ENCODE measurements at regions not wholly inside any gene's neighbourhood (a gene's known extent, or its start where the extent isn't known, plus 50 kb on each side); places are given as distances from the start of the nearest gene placed in this dataset.

DNA sequence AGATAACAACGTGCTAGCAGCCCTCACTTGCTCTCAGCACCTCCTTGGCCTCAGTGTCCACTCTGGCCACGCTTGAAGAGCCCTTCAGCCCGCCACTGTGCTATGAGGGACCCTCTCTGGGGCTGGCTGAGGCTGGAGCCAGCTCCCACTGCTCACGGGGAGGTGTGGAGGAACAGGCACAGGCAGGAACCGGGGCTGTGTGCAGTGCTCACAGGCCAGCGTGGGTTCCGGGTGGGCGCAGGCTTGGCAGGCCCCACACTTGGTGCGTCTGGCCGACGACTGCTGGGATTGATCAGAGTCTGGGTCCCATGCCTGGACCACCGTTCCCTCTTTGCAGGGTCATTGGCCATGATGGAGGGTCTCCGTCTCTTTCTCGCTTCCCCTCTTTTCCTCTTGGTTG, 194.3 kb upstream of the GRAMD2B start:
- ChIA-PET CTCF (no interaction called here), POLR2A (no interaction called here)
- intact Hi-C loops (cut with micrococcal nuclease) (no loop called here), dilution Hi-C loops (cut with MboI; ENCODE audit: extremely low pct_ligation_motif_present, low sequenced_read_pairs) (no loop called here)
- H3K9me1 ChIP-seq (replicated peaks; ENCODE audit: control insufficient read depth, extremely low read depth, insufficient read depth, low read length): no peaks in the 10 kb centered on the region
- BruUV-seq (replicated peaks): no TSS peak
- no peak overlapping the region for H3K4me3 ChIP-seq (replicated peaks in 1 of 3; ENCODE audit: insufficient read depth in 1 of 3, low read depth in 1 of 3, low read length in 3 of 3)
- H3K27ac ChIP-seq (ENCODE audit: insufficient read depth, low read depth, low read length): no peak overlapping the region
- H3K9me3 ChIP-seq (replicated peaks; ENCODE audit: control insufficient read depth, insufficient read depth, low read length): no peaks in the 10 kb centered on the region
- H3K27me3 ChIP-seq (ENCODE audit: control insufficient read depth in 2 of 2, insufficient read depth in 2 of 2, low read length in 2 of 2): no peaks in the 10 kb centered on the region
- H3K9ac ChIP-seq (replicated peaks; ENCODE audit: extremely low read depth, insufficient read depth, low read length): no peak overlapping the region
- H3K4me2 ChIP-seq (ENCODE audit: insufficient read depth, low read length): no peak overlapping the region
- H2AFZ ChIP-seq (ENCODE audit: low read depth, low read length): no peak overlapping the region
- H3K36me3 ChIP-seq (ENCODE audit: control insufficient read depth in 2 of 2, extremely low read depth in 1 of 2, insufficient read depth in 2 of 2, low read length in 2 of 2): no peaks in the 10 kb centered on the region
- H3K79me2 ChIP-seq (ENCODE audit: control insufficient read depth, insufficient read depth, low read length): no peaks in the 10 kb centered on the region
- FAIRE-seq (no peak), DNase-seq (ENCODE audit: low read depth, low spot score) (no peak)
- no peaks in the 10 kb centered on the region for H4K20me1 ChIP-seq (replicated peaks; ENCODE audit: control insufficient read depth, extremely low read depth, insufficient read depth, low read length)
- H3K4me1 ChIP-seq (ENCODE audit: control insufficient read depth, extremely low read depth, insufficient read depth, low read length): no peaks in the 10 kb centered on the region
- no peak for TF ChIP-seq MYC (IDR thresholded peaks at IDR 0.05; ENCODE audit: low read depth, low read length)
- no peak for TF ChIP-seq GATA2 (IDR thresholded peaks at IDR 0.05; ENCODE audit: insufficient read depth, insufficient read length, low read depth, low read length)
- TF ChIP-seq FOS (IDR thresholded peaks at IDR 0.05; ENCODE audit: borderline replicate concordance, insufficient read depth, low read length): no peak
- TF ChIP-seq, protein P1, sequence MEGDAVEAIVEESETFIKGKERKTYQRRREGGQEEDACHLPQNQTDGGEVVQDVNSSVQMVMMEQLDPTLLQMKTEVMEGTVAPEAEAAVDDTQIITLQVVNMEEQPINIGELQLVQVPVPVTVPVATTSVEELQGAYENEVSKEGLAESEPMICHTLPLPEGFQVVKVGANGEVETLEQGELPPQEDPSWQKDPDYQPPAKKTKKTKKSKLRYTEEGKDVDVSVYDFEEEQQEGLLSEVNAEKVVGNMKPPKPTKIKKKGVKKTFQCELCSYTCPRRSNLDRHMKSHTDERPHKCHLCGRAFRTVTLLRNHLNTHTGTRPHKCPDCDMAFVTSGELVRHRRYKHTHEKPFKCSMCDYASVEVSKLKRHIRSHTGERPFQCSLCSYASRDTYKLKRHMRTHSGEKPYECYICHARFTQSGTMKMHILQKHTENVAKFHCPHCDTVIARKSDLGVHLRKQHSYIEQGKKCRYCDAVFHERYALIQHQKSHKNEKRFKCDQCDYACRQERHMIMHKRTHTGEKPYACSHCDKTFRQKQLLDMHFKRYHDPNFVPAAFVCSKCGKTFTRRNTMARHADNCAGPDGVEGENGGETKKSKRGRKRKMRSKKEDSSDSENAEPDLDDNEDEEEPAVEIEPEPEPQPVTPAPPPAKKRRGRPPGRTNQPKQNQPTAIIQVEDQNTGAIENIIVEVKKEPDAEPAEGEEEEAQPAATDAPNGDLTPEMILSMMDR (IDR thresholded peaks at IDR 0.05; ENCODE audit: extremely low read depth in 1 of 2, insufficient read depth in 1 of 2, low read depth in 1 of 2, low read length in 2 of 2): no peak
- no peak for TF ChIP-seq POLR2A (IDR thresholded peaks at IDR 0.05; ENCODE audit: low read depth, low read length)
- TF ChIP-seq POLR2AphosphoS5 (IDR thresholded peaks at IDR 0.05; ENCODE audit: insufficient read depth, low read depth, low read length): no peak
- no peak for TF ChIP-seq EZH2 (IDR thresholded peaks at IDR 0.05; ENCODE audit: borderline replicate concordance, low read depth, low read length, severe bottlenecking)
- TF ChIP-seq, protein P2, sequence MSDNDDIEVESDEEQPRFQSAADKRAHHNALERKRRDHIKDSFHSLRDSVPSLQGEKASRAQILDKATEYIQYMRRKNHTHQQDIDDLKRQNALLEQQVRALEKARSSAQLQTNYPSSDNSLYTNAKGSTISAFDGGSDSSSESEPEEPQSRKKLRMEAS (IDR thresholded peaks at IDR 0.05; ENCODE audit: insufficient read depth, insufficient read length): no peak

Measured in endothelial cell of umbilical vein (primary cell).